GM12878 (cell line): ENCODE measurements at regions not wholly inside any gene's neighbourhood (a gene's known extent, or its start where the extent isn't known, plus 50 kb on each side); places are given as distances from the start of the nearest gene placed in this dataset.

ENCODE experiments used
- ATAC-seq: fragments of 200-7000 bp; cut with Tn5 transposase; 3 replicates; pipeline ENCODE4 v1.9.1; 2020; ENCODE audit warnings: mild to moderate bottlenecking, moderate library complexity
- BruUV-seq: library from RNA; stranded (reverse); fragments of 400-500 nt; replicated peaks from 2 replicates; lab custom pipeline; 2021; lab: Mats Ljungman, UMichigan
- CTCF ChIA-PET: fragments of 300-600 bp; sonication (Branson Sonifier 250); formaldehyde crosslinking; extraction: SDS; loops from one replicate; lab custom pipeline; 2021; ENCODE audit warnings: inconsistent platforms; lab: Yijun Ruan, JAX
- POLR2A ChIA-PET: fragments of 350-600 bp; formaldehyde crosslinking; extraction: SDS; loops from one replicate; lab custom pipeline; 2021; ENCODE audit warnings: inconsistent platforms; lab: Charles Lee
- RAD21 ChIA-PET: fragments of 300-600 bp; sonication (Branson Sonifier 250); formaldehyde crosslinking; loops from one replicate; lab custom pipeline; 2023; ENCODE audit warnings: antibody characterized with exemption; ENCODE audit not compliant: unreplicated experiment; lab: Charles Lee
- SMC1A ChIA-PET: fragments of 300-600 bp; sonication (Branson Sonifier 250); formaldehyde crosslinking; loops from one replicate; lab custom pipeline; 2023; ENCODE audit not compliant: unreplicated experiment, uncharacterized antibody; lab: Charles Lee
- DNase-seq: peaks from one replicate; pipeline ENCODE4 v3.0.0-alpha.2; 2011; ENCODE audit warnings: low read depth, low spot score
- FAIRE-seq: peaks from 3 replicates; lab custom pipeline; 2011; peaks lifted over from hg19 to GRCh38; lab: Jason Lieb, UNC
- H2AFZ ChIP-seq: 2 replicates; pipeline ENCODE4 v1.6.0; 2011; ENCODE audit warnings: low read depth, low read length, control low read depth; ENCODE audit not compliant: control insufficient read depth
- H3K27ac ChIP-seq: 2 replicates; pipeline ENCODE4 v1.5.1; 2011; ENCODE audit warnings: control low read depth; ENCODE audit not compliant: control insufficient read depth, insufficient read depth
- H3K27me3 ChIP-seq, 2 experiments: replicated peaks in 1 of 2; 2 replicates each; pipeline versions ENCODE4 v1.6.0 to v1.6.1; 2011; ENCODE audit warnings: low read length in 1 of 2; ENCODE audit not compliant: control insufficient read depth in 2 of 2, insufficient read depth in 2 of 2
- H3K36me3 ChIP-seq, 2 experiments: 2 replicates each; pipeline ENCODE4 v1.5.1; 2011; ENCODE audit warnings: low read length in 1 of 2; ENCODE audit not compliant: control insufficient read depth in 2 of 2, insufficient read depth in 2 of 2
- H3K4me1 ChIP-seq: 2 replicates; pipeline ENCODE4 v1.6.1; 2011; ENCODE audit warnings: mild to moderate bottlenecking, low read length, moderate library complexity, mixed read lengths; ENCODE audit not compliant: control insufficient read depth, insufficient read depth
- H3K4me2 ChIP-seq: 2 replicates; pipeline ENCODE4 v1.6.0; 2011; ENCODE audit warnings: control low read depth; ENCODE audit not compliant: control insufficient read depth, insufficient read depth
- H3K4me3 ChIP-seq: fragments of 200-600 bp; sonication (generic); 2 replicates; pipeline ENCODE4 v1.5.1; 2016
- H3K79me2 ChIP-seq: 2 replicates; pipeline ENCODE4 v1.6.0; 2011; ENCODE audit warnings: low read length; ENCODE audit not compliant: control insufficient read depth, insufficient read depth
- H3K9ac ChIP-seq: 2 replicates; pipeline ENCODE4 v1.8.0; 2011; ENCODE audit warnings: low read length, control low read depth, mixed read lengths; ENCODE audit not compliant: control insufficient read depth, insufficient read depth
- H3K9me3 ChIP-seq: replicated peaks from 3 replicates; pipeline ENCODE4 v1.5.1; 2011; ENCODE audit warnings: mild to moderate bottlenecking, low read length; ENCODE audit not compliant: control insufficient read depth, insufficient read depth
- H4K20me1 ChIP-seq: 2 replicates; pipeline ENCODE4 v1.6.0; 2011; ENCODE audit not compliant: control insufficient read depth, insufficient read depth
- DPF2 ChIP-seq: fragments of 450-650 bp; IDR thresholded peaks from 2 replicates; pipeline ENCODE4 v1.6.1; 2017; ENCODE audit warnings: mild to moderate bottlenecking
- NFYB ChIP-seq: IDR thresholded peaks from 2 replicates; pipeline ENCODE4 v1.6.1; 2011; ENCODE audit warnings: low read depth, mild to moderate bottlenecking, low read length, improper control_type of control experiment, moderate library complexity; ENCODE audit not compliant: insufficient read depth
- PRDM15 ChIP-seq: fragments of 450-650 bp; formaldehyde crosslinking; IDR thresholded peaks from 2 replicates; pipeline ENCODE4 v1.4.0; 2020; ENCODE audit warnings: mild to moderate bottlenecking, moderate library complexity
- WGBS: methylation state at CpG from one replicate; pipeline ENCODE4 v1.1.6; 2016; ENCODE audit warnings: low lambda C conversion rate; ENCODE audit not compliant: insufficient replicate concordance, insufficient coverage; ENCODE audit errors: missing lambda C conversion rate; 5-methylcytosine and 5-hydroxymethylcytosine counted together
- in situ Hi-C: fragments of 300-500 bp; cut with MboI; formaldehyde crosslinking; loops from 9 replicates; pipeline ENCODE4 v1.14.3; 2018; ENCODE audit warnings: mixed read lengths
- intact Hi-C: fragments of 100-400 bp; cut with micrococcal nuclease; formaldehyde crosslinking; loops from one replicate; pipeline ENCODE4 v1.14.2; 2022; ENCODE audit not compliant: unreplicated experiment

GRCh38 chr5:6819521-6819920 lies 106.3 kb downstream of the TENT4A start:
- no peak overlapping the region for H3K9ac ChIP-seq
- no peaks in the 10 kb centered on the region for H4K20me1 ChIP-seq
- WGBS, result 73% methylated on average over 6 of the region's 6 CpGs
- ATAC-seq (no peak), FAIRE-seq (no peak), DNase-seq (no peak)
- SMC1A ChIA-PET, result interaction anchor here (1.3 kb wide), 1 partner anchor 9 kb away, joined by 4 read pairs; no protein-coding TSS in a partner anchor
- TF ChIP-seq NFYB, result no peak
- no peak for TF ChIP-seq PRDM15 (CRISPR knock-in tag)
- no peak for TF ChIP-seq DPF2
- POLR2A ChIA-PET, result interaction anchor here (0.6 kb wide), 1 partner anchor 1154 kb away, joined by 3 read pairs; no protein-coding TSS in a partner anchor
- no peak overlapping the region for H3K27ac ChIP-seq
- H2AFZ ChIP-seq, result no peak overlapping the region
- intact Hi-C loops, result no loop called here
- peaks cover 2% of the 10 kb centered on the region; the same call in 2 of the 3 replicates for H3K9me3 ChIP-seq
- CTCF ChIA-PET, result interaction anchor here (0.6 to 2.0 kb wide), 5 partner anchors 10 to 1086 kb away, joined by 3 to 10 read pairs (median 3); no protein-coding TSS in a partner anchor
- no peak overlapping the region for H3K4me2 ChIP-seq
- no peaks in the 10 kb centered on the region for H3K4me1 ChIP-seq
- H3K36me3 ChIP-seq, result no peaks in the 10 kb centered on the region
- H3K4me3 ChIP-seq, result no peak overlapping the region
- BruUV-seq, result no TSS peak
- H3K27me3 ChIP-seq, result 0 out of 4 replicates have a peak, but pooled peaks cover 0 to 4% of the 10 kb centered on the region in 2 experiments
- in situ Hi-C loops, result no loop called here
- H3K79me2 ChIP-seq, result no peaks in the 10 kb centered on the region
- RAD21 ChIA-PET, result no interaction called here
